ENCODE measurements at regions not wholly inside any gene's neighbourhood (a gene's known extent, or its start where the extent isn't known, plus 50 kb on each side); places are given as distances from the start of the nearest gene placed in this dataset.

DNA sequence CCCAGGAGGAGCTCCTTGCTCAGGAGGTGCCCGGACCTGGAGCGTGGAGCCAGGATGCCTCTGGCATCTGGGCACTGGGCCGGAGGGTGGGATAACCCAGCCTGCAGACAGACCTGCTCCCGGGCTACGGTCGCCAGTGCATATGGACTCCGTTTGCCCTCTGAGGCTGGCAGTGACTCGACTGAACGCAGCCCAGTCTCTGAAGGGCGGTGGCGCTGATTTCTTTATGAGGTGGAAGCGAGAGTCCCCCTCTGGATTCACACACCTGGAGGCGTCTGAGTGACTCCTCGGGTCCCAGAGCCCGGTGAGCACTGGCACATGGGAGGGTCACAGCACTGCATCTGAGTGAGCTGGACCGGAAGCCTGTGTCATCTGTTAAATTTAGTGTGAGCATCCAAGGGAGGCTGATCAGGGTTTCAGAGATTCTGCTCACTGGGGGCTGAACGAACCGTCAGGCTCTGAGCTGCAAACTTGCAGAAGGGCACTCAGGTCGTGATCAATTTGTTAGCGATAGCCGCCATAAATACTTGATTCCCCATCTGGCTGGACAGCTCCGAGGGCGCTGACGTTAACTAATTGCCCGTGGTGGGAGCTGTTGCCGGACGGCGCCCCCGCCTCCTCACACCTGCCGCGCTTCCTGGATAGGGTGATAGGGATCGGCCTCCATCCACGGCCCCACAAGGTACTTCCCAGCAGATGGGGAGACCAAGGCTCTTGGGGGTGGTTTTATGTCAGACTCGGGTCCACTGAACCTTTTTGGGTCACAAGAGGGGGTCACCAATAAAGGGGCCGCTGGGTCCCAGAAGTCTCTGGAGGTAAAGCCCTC, 60.7 kb upstream of the TTC34 start:
- intact Hi-C loops (cut with DNase I) = no loop called here
- TF ChIP-seq POLR2A (IDR thresholded peaks at IDR 0.05) (no peak), CTCF (IDR thresholded peaks at IDR 0.05) (no peak)
- H3K4me3 ChIP-seq = no peak overlapping the region
- H3K36me3 ChIP-seq (replicated peaks in 1 of 2) = no peaks in the 10 kb centered on the region
- no peaks in the 10 kb centered on the region for H3K9me3 ChIP-seq (replicated peaks in 1 of 3)
- no peak overlapping the region for H3K27ac ChIP-seq
- no peaks in the 10 kb centered on the region for H3K4me1 ChIP-seq (replicated peaks in 1 of 2)
- no peak for DNase-seq
- H3K27me3 ChIP-seq = peaks cover 17% of the 10 kb centered on the region
- WGBS, 4 donors = 38 to 50% (median 45%) methylated on average over 8 to 35 of the region's 35 CpGs

DNA sequence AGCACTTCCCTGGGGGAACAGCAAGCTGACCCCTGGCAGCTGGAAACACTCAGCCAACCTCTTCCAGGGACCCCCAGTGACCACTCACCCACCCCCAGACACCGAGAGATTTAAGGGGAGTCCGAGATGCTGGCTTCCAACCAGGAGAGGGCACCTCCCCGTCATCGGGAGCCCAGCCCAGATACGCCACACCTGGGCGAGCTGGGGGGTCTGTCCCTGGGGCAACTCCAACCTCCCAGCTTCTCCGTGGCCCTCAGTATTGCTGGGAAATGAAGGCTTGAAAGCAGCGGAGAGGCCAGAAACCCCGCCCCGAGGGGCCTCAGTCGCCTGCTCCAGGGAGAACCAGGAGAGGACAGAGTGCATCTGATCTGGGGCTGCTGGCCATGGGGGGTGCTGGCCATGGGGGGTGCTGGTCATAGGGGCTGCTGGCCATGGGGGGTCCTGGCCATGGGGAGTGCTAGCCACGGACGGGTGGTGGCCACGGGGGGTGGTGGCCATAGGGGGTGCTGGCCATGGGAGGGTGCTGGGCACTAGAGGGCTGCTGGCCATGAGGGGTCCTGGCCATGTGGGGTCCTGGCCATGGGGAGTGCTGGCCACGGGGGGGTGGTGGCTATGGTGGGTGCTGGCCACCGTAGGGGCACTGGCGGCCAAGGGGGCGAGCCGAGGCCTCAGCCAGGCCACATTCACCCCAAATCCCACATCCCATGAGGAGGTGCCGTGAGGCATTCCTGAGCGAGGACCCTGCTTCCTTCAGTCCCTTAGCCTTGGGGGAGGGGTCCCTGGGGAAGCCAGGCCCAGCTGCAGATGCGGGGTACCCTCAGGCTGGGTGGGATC, 61.5 kb upstream of the TTC34 start:
- no peaks in the 10 kb centered on the region for H3K36me3 ChIP-seq (replicated peaks in 1 of 2)
- no peak for TF ChIP-seq CTCF (IDR thresholded peaks at IDR 0.05)

GRCh38 chr1:2863648-2863963, 62.1 kb upstream of the TTC34 start:
- Histone ChIP-seq H3K9me3 (replicated peaks in 1 of 3) (no peaks in the 10 kb centered on the region), H3K27me3 (peaks cover 15% of the 10 kb centered on the region), H3K27ac (no peak overlapping the region), H3K4me1 (replicated peaks in 1 of 2) (no peaks in the 10 kb centered on the region), H3K4me3 (no peak overlapping the region), H3K36me3 (replicated peaks in 1 of 2) (no peaks in the 10 kb centered on the region)
- DNase-seq = no peak
- intact Hi-C loops (cut with DNase I) = no loop called here
- 15 to 21% (median 20%) methylated on average over 5 to 12 of the region's 12 CpGs for WGBS, 4 donors
- TF ChIP-seq CTCF (IDR thresholded peaks at IDR 0.05) = no peak

More for the DNA sequence above, 61.5 kb upstream of the TTC34 start:
- H3K4me3 ChIP-seq = no peak overlapping the region
- DNase-seq = no peak
- H3K9me3 ChIP-seq (replicated peaks in 1 of 3) = no peaks in the 10 kb centered on the region
- H3K4me1 ChIP-seq (replicated peaks in 1 of 2) = no peaks in the 10 kb centered on the region
- 70 to 92% (median 77%) methylated on average over 2 to 22 of the region's 22 CpGs for WGBS, 4 donors
- H3K27ac ChIP-seq = no peak overlapping the region
- intact Hi-C loops (cut with DNase I) = no loop called here
- H3K27me3 ChIP-seq = peaks cover 15% of the 10 kb centered on the region

DNA sequence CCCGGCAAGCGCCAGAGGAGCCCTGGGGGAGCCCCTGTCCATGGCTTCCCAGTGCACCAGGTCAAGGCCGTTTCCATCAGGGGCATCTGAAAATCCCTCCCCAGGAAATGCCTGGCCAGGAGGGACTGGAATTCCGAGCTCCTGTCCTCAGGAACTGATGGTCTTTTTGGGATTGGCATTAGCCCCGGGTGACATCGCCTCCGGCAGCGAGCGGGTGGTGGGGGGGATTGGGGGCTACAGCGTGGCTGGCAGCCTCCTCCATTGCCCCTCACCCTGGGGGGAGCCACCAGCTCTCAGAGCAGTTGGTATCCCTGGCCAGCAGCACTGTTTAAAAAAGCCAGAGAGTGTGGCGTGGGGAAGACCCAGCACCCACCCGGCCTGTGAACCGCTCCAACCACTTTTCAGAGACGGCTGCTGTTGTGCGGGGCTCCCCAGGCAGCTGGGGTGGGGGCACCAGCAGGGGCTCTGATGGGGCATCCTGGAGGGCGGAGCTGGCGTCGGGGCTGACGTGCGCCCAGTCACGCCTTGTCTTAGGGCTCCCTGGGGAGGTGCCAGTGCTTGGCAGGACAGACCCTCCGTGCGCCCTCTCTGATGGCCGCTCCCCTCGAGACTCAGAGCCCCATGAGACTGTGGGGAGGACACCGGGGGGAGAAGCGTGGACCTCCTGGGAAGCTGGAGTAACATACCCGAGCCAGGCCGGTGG, 62.9 kb upstream of the TTC34 start:
- WGBS, 4 donors = 64 to 79% (median 68%) methylated on average over 7 to 29 of the region's 29 CpGs
- H3K27me3 ChIP-seq = peaks cover 15% of the 10 kb centered on the region
- H3K36me3 ChIP-seq (replicated peaks in 1 of 2) = no peaks in the 10 kb centered on the region
- H3K27ac ChIP-seq = no peak overlapping the region
- intact Hi-C loops (cut with DNase I) = no loop called here
- H3K4me3 ChIP-seq = no peak overlapping the region
- H3K9me3 ChIP-seq (replicated peaks in 1 of 3) = no peaks in the 10 kb centered on the region
- no peak for DNase-seq
- no peaks in the 10 kb centered on the region for H3K4me1 ChIP-seq (replicated peaks in 1 of 2)
- no peak for TF ChIP-seq POLR2A (IDR thresholded peaks at IDR 0.05)
- TF ChIP-seq CTCF (IDR thresholded peaks at IDR 0.05) = no peak

Data from adrenal gland (tissue), 9 donors.